WTC11 (cell line): ENCODE measurements at regions not wholly inside any gene's neighbourhood (a gene's known extent, or its start where the extent isn't known, plus 50 kb on each side); places are given as distances from the start of the nearest gene placed in this dataset.

ENCODE experiments used
- ATAC-seq: fragments of 200-7000 bp; cut with Tn5 transposase; 2 replicates; pipeline ENCODE4 v1.10.0; 2021; ENCODE audit warnings: mild to moderate bottlenecking, moderate library complexity
- CTCF ChIA-PET: fragments of 300-600 bp; sonication (Branson Sonifier 250); formaldehyde crosslinking; loops from one replicate; lab custom pipeline; 2021; ENCODE audit warnings: antibody characterized with exemption; lab: Charles Lee
- POLR2A ChIA-PET: fragments of 350-600 bp; sonication (Branson Sonifier 250); formaldehyde crosslinking; loops from one replicate; lab custom pipeline; 2021; ENCODE audit warnings: antibody characterized with exemption; lab: Charles Lee
- DNase-seq: peaks from one replicate; pipeline ENCODE4 v3.0.0; 2021; ENCODE audit warnings: low spot score
- H3K27ac Mint-ChIP-seq: 2 replicates; pipeline ENCODE4 v1.8.0; 2021; ENCODE audit warnings: mixed read lengths
- H3K27me3 Mint-ChIP-seq: 2 replicates; pipeline ENCODE4 v1.8.0; 2021; ENCODE audit warnings: low read depth, mild to moderate bottlenecking, moderate library complexity, mixed read lengths
- H3K36me3 Mint-ChIP-seq: 2 replicates; pipeline ENCODE4 v1.8.0; 2021; ENCODE audit warnings: mixed read lengths
- H3K4me1 Mint-ChIP-seq: 2 replicates; pipeline ENCODE4 v1.8.0; 2022; ENCODE audit warnings: mixed read lengths
- H3K4me3 Mint-ChIP-seq: 2 replicates; pipeline ENCODE4 v1.8.0; 2021; ENCODE audit warnings: mild to moderate bottlenecking, moderate library complexity, mixed read lengths
- H3K9me3 Mint-ChIP-seq: 2 replicates; pipeline ENCODE4 v1.8.0; 2021; ENCODE audit warnings: mixed read lengths
- ATF2 ChIP-seq: sonication (generic); formaldehyde crosslinking; IDR thresholded peaks from 2 replicates; pipeline ENCODE4 v1.8.1; 2022; ENCODE audit warnings: low read depth, missing genetic modification reagents, borderline replicate concordance
- ATF6 ChIP-seq: sonication (generic); formaldehyde crosslinking; IDR thresholded peaks from 2 replicates; pipeline ENCODE4 v1.8.1; 2023; ENCODE audit warnings: mild to moderate bottlenecking, missing genetic modification reagents
- NR2C2 ChIP-seq: sonication (generic); formaldehyde crosslinking; IDR thresholded peaks from 2 replicates; pipeline ENCODE4 v1.8.0; 2022; ENCODE audit warnings: mild to moderate bottlenecking, missing genetic modification reagents
- PRDM15 ChIP-seq: sonication (generic); formaldehyde crosslinking; IDR thresholded peaks from 2 replicates; pipeline ENCODE4 v1.8.0; 2022; ENCODE audit warnings: missing genetic modification reagents
- PREB ChIP-seq: sonication (generic); formaldehyde crosslinking; IDR thresholded peaks from 2 replicates; pipeline ENCODE4 v1.8.1; 2022; ENCODE audit warnings: mild to moderate bottlenecking, missing genetic modification reagents, moderate library complexity, borderline replicate concordance
- STAT6 ChIP-seq: sonication (generic); formaldehyde crosslinking; conservative IDR thresholded peaks from 2 replicates; pipeline ENCODE4 v1.8.1; 2023; ENCODE audit warnings: mild to moderate bottlenecking, low read depth, missing genetic modification reagents, moderate library complexity
- TEAD1 ChIP-seq: sonication (generic); formaldehyde crosslinking; IDR thresholded peaks from 2 replicates; pipeline ENCODE4 v1.8.0; 2022; ENCODE audit warnings: mild to moderate bottlenecking, missing genetic modification reagents
- TEAD4 ChIP-seq: sonication (generic); formaldehyde crosslinking; IDR thresholded peaks from 2 replicates; pipeline ENCODE4 v1.8.0; 2022; ENCODE audit warnings: mild to moderate bottlenecking, missing genetic modification reagents
- ZNF281 ChIP-seq: sonication (generic); formaldehyde crosslinking; IDR thresholded peaks from 2 replicates; pipeline ENCODE4 v1.8.0; 2023; ENCODE audit warnings: mild to moderate bottlenecking, missing genetic modification reagents

- Mint-ChIP-seq H3K27me3 (no peaks in the 10 kb centered on the region), H3K4me1 (peaks cover 9% of the 10 kb centered on the region), H3K4me3 (no peak overlapping the region), H3K9me3 (0 out of 2 replicates have a peak, but pooled peaks cover 6% of the 10 kb centered on the region), H3K27ac (no peak overlapping the region), H3K36me3 (no peaks in the 10 kb centered on the region)
- ChIA-PET POLR2A (no interaction called here), CTCF (interaction anchor here (0.9 to 1.5 kb wide), 3 partner anchors 16 to 239 kb away, joined by 3 to 6 read pairs (median 3); no protein-coding TSS in a partner anchor)
- ATAC-seq (no peak), DNase-seq (no peak)
- TF ChIP-seq PRDM15 (no peak), TEAD1 (CRISPR knock-in tag) (no peak), NR2C2 (CRISPR knock-in tag) (no peak), PREB (CRISPR knock-in tag) (no peak), STAT6 (CRISPR knock-in tag) (no peak), ZNF281 (CRISPR knock-in tag) (no peak), ATF6 (CRISPR knock-in tag) (no peak), TEAD4 (no peak), ATF2 (CRISPR knock-in tag) (no peak)
These were observed 50.0 kb upstream of the IRX6 start for GRCh38 chr16:55273959-55274358.
